SK-N-SH treated with all-trans-retinoic acid at 6 μM for 48 hours (cell line): ENCODE measurements at regions not wholly inside any gene's neighbourhood (a gene's known extent, or its start where the extent isn't known, plus 50 kb on each side); places are given as distances from the start of the nearest gene placed in this dataset.

Experiments used
- ARNTL ChIP-seq: fragments of 450-650 bp; formaldehyde crosslinking; IDR thresholded peaks from 2 replicates; pipeline ENCODE4 v1.5.0; 2020; ENCODE audit warnings: low read depth, mild to moderate bottlenecking, moderate library complexity, borderline replicate concordance
- BACH2 ChIP-seq: fragments of 250-450 bp; sonication (Bioruptor Pico); IDR thresholded peaks from 2 replicates; pipeline ENCODE4 v1.9.0; 2021; ENCODE audit warnings: mild to moderate bottlenecking, borderline replicate concordance
- CSDC2 ChIP-seq: fragments of 250-450 bp; sonication (Bioruptor Pico); IDR thresholded peaks from 2 replicates; pipeline ENCODE4 v1.5.0; 2020; ENCODE audit warnings: mild to moderate bottlenecking, moderate library complexity
- ESRRG ChIP-seq: fragments of 250-450 bp; sonication (Bioruptor Pico); IDR thresholded peaks from 2 replicates; pipeline ENCODE4 v1.6.1; 2021; ENCODE audit warnings: mild to moderate bottlenecking
- GLIS3 ChIP-seq: fragments of 250-450 bp; sonication (Bioruptor Pico); IDR thresholded peaks from 2 replicates; pipeline ENCODE4 v1.5.0; 2020; ENCODE audit warnings: mild to moderate bottlenecking, moderate library complexity
- RARB ChIP-seq: fragments of 250-450 bp; sonication (Bioruptor Pico); IDR thresholded peaks from 2 replicates; pipeline ENCODE4 v1.8.0; 2021; ENCODE audit warnings: mild to moderate bottlenecking, moderate library complexity
- SNAI2 ChIP-seq: fragments of 250-450 bp; sonication (Bioruptor Pico); IDR thresholded peaks from 2 replicates; pipeline ENCODE4 v1.5.0; 2020; ENCODE audit warnings: mild to moderate bottlenecking, moderate library complexity
- ZNF565 ChIP-seq: fragments of 450-650 bp; formaldehyde crosslinking; conservative IDR thresholded peaks from 2 replicates; pipeline ENCODE4 v1.5.0; 2020; ENCODE audit warnings: low read depth, mild to moderate bottlenecking, moderate library complexity
- TF ChIP-seq, protein P1 (sequence below): fragments of 250-450 bp; sonication (Bioruptor Pico); IDR thresholded peaks from 2 replicates; pipeline ENCODE4 v1.8.0; 2020; ENCODE audit warnings: mild to moderate bottlenecking, moderate library complexity, borderline replicate concordance
- TF ChIP-seq, protein P2 (sequence below): fragments of 250-450 bp; sonication (Bioruptor Pico); IDR thresholded peaks from 2 replicates; pipeline ENCODE4 v1.8.0; 2021; ENCODE audit warnings: low read depth, mild to moderate bottlenecking, moderate library complexity, borderline replicate concordance

DNA sequence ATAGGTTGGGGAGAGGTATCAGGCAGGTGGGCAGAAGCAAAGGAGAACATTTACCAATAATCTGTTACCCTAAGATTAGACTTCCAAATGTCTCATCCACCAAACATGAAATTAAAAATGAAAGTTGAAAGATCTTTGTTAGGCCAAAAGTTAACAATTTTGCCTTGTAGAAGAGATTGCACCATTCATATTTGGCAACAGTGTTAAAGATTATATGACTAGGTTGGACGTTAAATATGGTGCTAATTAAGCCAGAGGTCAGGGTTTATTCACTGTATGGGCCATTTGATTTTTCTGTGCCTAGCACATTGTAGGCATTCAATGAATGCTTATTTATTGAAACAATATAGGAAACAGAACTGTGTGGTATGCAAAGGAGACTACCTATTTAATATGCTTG, 126.1 kb upstream of the SLC5A12 start:
- no peak for TF ChIP-seq ZNF565
- TF ChIP-seq, protein P1, sequence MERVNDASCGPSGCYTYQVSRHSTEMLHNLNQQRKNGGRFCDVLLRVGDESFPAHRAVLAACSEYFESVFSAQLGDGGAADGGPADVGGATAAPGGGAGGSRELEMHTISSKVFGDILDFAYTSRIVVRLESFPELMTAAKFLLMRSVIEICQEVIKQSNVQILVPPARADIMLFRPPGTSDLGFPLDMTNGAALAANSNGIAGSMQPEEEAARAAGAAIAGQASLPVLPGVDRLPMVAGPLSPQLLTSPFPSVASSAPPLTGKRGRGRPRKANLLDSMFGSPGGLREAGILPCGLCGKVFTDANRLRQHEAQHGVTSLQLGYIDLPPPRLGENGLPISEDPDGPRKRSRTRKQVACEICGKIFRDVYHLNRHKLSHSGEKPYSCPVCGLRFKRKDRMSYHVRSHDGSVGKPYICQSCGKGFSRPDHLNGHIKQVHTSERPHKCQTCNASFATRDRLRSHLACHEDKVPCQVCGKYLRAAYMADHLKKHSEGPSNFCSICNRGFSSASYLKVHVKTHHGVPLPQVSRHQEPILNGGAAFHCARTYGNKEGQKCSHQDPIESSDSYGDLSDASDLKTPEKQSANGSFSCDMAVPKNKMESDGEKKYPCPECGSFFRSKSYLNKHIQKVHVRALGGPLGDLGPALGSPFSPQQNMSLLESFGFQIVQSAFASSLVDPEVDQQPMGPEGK (CRISPR knock-in tag), result no peak
- TF ChIP-seq, protein P2, sequence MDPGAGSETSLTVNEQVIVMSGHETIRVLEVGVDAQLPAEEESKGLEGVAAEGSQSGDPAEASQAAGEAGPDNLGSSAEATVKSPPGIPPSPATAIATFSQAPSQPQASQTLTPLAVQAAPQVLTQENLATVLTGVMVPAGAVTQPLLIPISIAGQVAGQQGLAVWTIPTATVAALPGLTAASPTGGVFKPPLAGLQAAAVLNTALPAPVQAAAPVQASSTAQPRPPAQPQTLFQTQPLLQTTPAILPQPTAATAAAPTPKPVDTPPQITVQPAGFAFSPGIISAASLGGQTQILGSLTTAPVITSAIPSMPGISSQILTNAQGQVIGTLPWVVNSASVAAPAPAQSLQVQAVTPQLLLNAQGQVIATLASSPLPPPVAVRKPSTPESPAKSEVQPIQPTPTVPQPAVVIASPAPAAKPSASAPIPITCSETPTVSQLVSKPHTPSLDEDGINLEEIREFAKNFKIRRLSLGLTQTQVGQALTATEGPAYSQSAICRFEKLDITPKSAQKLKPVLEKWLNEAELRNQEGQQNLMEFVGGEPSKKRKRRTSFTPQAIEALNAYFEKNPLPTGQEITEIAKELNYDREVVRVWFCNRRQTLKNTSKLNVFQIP (CRISPR knock-in tag), result no peak
- no peak for TF ChIP-seq RARB
- no peak for TF ChIP-seq CSDC2
- TF ChIP-seq SNAI2 (CRISPR knock-in tag), result no peak
- no peak for TF ChIP-seq ARNTL (CRISPR knock-in tag)
- no peak for TF ChIP-seq ESRRG (CRISPR knock-in tag)
- TF ChIP-seq GLIS3 (CRISPR knock-in tag), result no peak
- TF ChIP-seq BACH2 (CRISPR knock-in tag), result no peak
